GM18858 (cell line): ENCODE measurements at regions not wholly inside any gene's neighbourhood (a gene's known extent, or its start where the extent isn't known, plus 50 kb on each side); places are given as distances from the start of the nearest gene placed in this dataset.
"Not testable (repeated sequence)": the region's sequence is repeated elsewhere in the genome, so short reads cannot be mapped to it uniquely, and the experiment has no call there.

Experiments
- ATAC-seq: cut with Tn5 transposase; IDR thresholded peaks from one replicate; pipeline ENCODE4 v1.9.1; 2021; ENCODE audit not compliant: unreplicated experiment

GRCh38 chr18:49731860-49732311 lies 81.4 kb downstream of the ACAA2 start:
- no peak for ATAC-seq

- ATAC-seq, result no peak
These were observed 81.9 kb downstream of the ACAA2 start for GRCh38 chr18:49731421-49731841.

- ATAC-seq, result no peak
These were observed 82.4 kb downstream of the ACAA2 start for GRCh38 chr18:49730951-49731391.

- no peak for ATAC-seq
These were observed 84.8 kb downstream of the ACAA2 start for GRCh38 chr18:49728542-49728941.

GRCh38 chr18:49727816-49728215 lies 85.5 kb downstream of the ACAA2 start:
- ATAC-seq, result no peak

- ATAC-seq, result no peak
These were observed 86.7 kb downstream of the ACAA2 start for GRCh38 chr18:49726675-49726963.

- no peak for ATAC-seq
These were observed 87.3 kb downstream of the ACAA2 start for GRCh38 chr18:49725809-49726674.

- peak; percentile 65 for ATAC-seq
These were observed 89.6 kb downstream of the ACAA2 start for GRCh38 chr18:49723648-49724180.

GRCh38 chr18:49722477-49722876 lies 90.9 kb downstream of the ACAA2 start:
- no peak for ATAC-seq

- no peak for ATAC-seq
These were observed 91.4 kb downstream of the ACAA2 start for GRCh38 chr18:49721981-49722380.

- not testable (repeated sequence) for ATAC-seq
These were observed 92.4 kb downstream of the ACAA2 start for GRCh38 chr18:49720944-49721343.

GRCh38 chr18:49717617-49718016 lies 95.7 kb downstream of the ACAA2 start:
- no peak for ATAC-seq

GRCh38 chr18:49716035-49716434 lies 97.3 kb downstream of the ACAA2 start:
- no peak for ATAC-seq

- ATAC-seq, result no peak
These were observed 104.0 kb downstream of the ACAA2 start for GRCh38 chr18:49709347-49709690.

- ATAC-seq, result no peak
These were observed 104.5 kb downstream of the ACAA2 start for GRCh38 chr18:49708662-49709346.

- no peak for ATAC-seq
These were observed 105.7 kb downstream of the ACAA2 start for GRCh38 chr18:49707599-49707998.

- ATAC-seq, result no peak
These were observed 109.0 kb downstream of the ACAA2 start for GRCh38 chr18:49704334-49704733.

GRCh38 chr18:49701190-49701589 lies 112.1 kb downstream of the ACAA2 start:
- ATAC-seq, result no peak

- no peak for ATAC-seq
These were observed 114.0 kb downstream of the ACAA2 start for GRCh38 chr18:49699303-49699702.

GRCh38 chr18:49698525-49699025 lies 114.8 kb downstream of the ACAA2 start:
- no peak for ATAC-seq

GRCh38 chr18:49697757-49698524 lies 115.4 kb downstream of the ACAA2 start:
- ATAC-seq, result no peak
